Endodermal cell (in vitro differentiated cells): ENCODE measurements at regions not wholly inside any gene's neighbourhood (a gene's known extent, or its start where the extent isn't known, plus 50 kb on each side); places are given as distances from the start of the nearest gene placed in this dataset.

ENCODE experiments used
- DNase-seq: peaks from one replicate; pipeline ENCODE4 v3.0.0-alpha.2; 2017
- H3K27ac ChIP-seq: 2 replicates; pipeline ENCODE4 v1.5.1; 2013; ENCODE audit warnings: mild to moderate bottlenecking, low read depth, low read length, moderate library complexity
- H3K27me3 ChIP-seq: 2 replicates; pipeline ENCODE4 v1.6.1; 2013; ENCODE audit warnings: mild to moderate bottlenecking, low read length, moderate library complexity; ENCODE audit not compliant: insufficient read depth, control insufficient read depth, poor library complexity, severe bottlenecking
- H3K36me3 ChIP-seq: 2 replicates; pipeline ENCODE4 v1.7.0; 2013; ENCODE audit warnings: mild to moderate bottlenecking, low read length, moderate library complexity; ENCODE audit not compliant: control insufficient read depth, insufficient read depth
- H3K4me1 ChIP-seq: one replicate; pipeline ENCODE4 v1.7.0; 2013; ENCODE audit warnings: low read length; ENCODE audit not compliant: control insufficient read depth, insufficient read depth
- H3K4me3 ChIP-seq: 2 replicates; pipeline ENCODE4 v1.5.1; 2013; ENCODE audit warnings: mild to moderate bottlenecking, low read length, moderate library complexity
- H3K9ac ChIP-seq: 2 replicates; pipeline ENCODE4 v1.6.1; 2013; ENCODE audit warnings: mild to moderate bottlenecking, low read length, moderate library complexity; ENCODE audit not compliant: poor library complexity, severe bottlenecking; ENCODE audit errors: extremely low read depth
- H3K9me3 ChIP-seq: 2 replicates; pipeline ENCODE4 v1.6.1; 2013; ENCODE audit warnings: mild to moderate bottlenecking, low read length, moderate library complexity; ENCODE audit not compliant: control insufficient read depth
- H3K27ac Mint-ChIP-seq: 2 replicates; pipeline ENCODE4 v1.8.0; 2020; ENCODE audit warnings: mixed read lengths
- H3K27me3 Mint-ChIP-seq: 2 replicates; pipeline ENCODE4 v1.8.0; 2021; ENCODE audit warnings: mild to moderate bottlenecking, mixed read lengths; ENCODE audit not compliant: insufficient read depth
- H3K36me3 Mint-ChIP-seq: 2 replicates; pipeline ENCODE4 v1.8.0; 2020; ENCODE audit warnings: low read depth, mixed read lengths
- H3K4me1 Mint-ChIP-seq: 2 replicates; pipeline ENCODE4 v1.8.0; 2020; ENCODE audit warnings: mixed read lengths
- H3K4me3 Mint-ChIP-seq: 2 replicates; pipeline ENCODE4 v1.8.0; 2020; ENCODE audit warnings: mild to moderate bottlenecking, moderate library complexity, mixed read lengths
- H3K9me3 Mint-ChIP-seq: 2 replicates; pipeline ENCODE4 v1.8.0; 2020; ENCODE audit warnings: mild to moderate bottlenecking, mixed read lengths
- WGBS, 2 experiments: methylation state at CpG; one replicate each; pipeline versions ENCODE4 v1.1.5 to v1.1.7; 2013; ENCODE audit warnings: missing lambda C conversion rate in 2 of 2, mixed read lengths in 1 of 2; ENCODE audit not compliant: insufficient coverage in 1 of 2, insufficient read length in 1 of 2; 5-methylcytosine and 5-hydroxymethylcytosine counted together
- TF ChIP-seq, protein P1 (sequence below): fragments of 200-600 bp; sonication (generic); conservative IDR thresholded peaks from 2 replicates; pipeline ENCODE4 v1.5.0; 2021; ENCODE audit warnings: antibody characterized with exemption, mild to moderate bottlenecking

DNA sequence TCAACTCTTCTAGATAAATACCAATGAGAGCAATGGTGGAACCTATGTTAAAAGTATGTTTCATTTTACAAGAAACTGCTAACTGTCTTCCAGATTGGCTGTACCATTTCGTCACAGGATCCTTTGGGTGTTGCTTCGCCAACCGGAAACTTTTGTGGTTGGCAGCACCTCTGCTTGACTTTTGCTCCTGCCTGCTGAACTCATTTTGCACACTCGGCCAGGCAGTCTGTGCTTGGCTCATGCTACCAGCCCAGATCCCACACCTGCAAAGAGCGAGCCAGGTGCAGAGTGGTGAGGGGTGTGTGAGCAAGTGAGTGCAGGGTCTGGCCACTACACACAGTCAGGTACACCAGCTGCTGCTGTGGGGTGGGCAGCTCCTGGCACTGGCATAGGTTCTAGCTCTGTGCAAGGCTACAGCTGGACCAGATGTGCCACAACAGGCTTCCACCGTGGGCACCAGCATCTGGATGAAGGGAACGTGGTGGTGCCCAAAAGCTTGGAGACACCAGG, 422.3 kb downstream of the PRR16 start:
- no peak overlapping the region for H3K27ac Mint-ChIP-seq
- Histone ChIP-seq H3K27me3 (no peaks in the 10 kb centered on the region), H3K4me1 (no peaks in the 10 kb centered on the region), H3K27ac (no peak overlapping the region), H3K4me3 (no peak overlapping the region), H3K9me3 (no peaks in the 10 kb centered on the region), H3K9ac (no peak overlapping the region), H3K36me3 (no peaks in the 10 kb centered on the region)
- no peaks in the 10 kb centered on the region for H3K27me3 Mint-ChIP-seq
- H3K4me1 Mint-ChIP-seq = peaks cover 4% of the 10 kb centered on the region
- WGBS, 2 experiments = 92 to 94% methylated on average over 4 to 7 of the region's 7 CpGs
- no peak overlapping the region for H3K4me3 Mint-ChIP-seq
- no peaks in the 10 kb centered on the region for H3K36me3 Mint-ChIP-seq
- TF ChIP-seq, protein P1, sequence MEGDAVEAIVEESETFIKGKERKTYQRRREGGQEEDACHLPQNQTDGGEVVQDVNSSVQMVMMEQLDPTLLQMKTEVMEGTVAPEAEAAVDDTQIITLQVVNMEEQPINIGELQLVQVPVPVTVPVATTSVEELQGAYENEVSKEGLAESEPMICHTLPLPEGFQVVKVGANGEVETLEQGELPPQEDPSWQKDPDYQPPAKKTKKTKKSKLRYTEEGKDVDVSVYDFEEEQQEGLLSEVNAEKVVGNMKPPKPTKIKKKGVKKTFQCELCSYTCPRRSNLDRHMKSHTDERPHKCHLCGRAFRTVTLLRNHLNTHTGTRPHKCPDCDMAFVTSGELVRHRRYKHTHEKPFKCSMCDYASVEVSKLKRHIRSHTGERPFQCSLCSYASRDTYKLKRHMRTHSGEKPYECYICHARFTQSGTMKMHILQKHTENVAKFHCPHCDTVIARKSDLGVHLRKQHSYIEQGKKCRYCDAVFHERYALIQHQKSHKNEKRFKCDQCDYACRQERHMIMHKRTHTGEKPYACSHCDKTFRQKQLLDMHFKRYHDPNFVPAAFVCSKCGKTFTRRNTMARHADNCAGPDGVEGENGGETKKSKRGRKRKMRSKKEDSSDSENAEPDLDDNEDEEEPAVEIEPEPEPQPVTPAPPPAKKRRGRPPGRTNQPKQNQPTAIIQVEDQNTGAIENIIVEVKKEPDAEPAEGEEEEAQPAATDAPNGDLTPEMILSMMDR = no peak
- DNase-seq = no peak
- H3K9me3 Mint-ChIP-seq = no peaks in the 10 kb centered on the region

DNA sequence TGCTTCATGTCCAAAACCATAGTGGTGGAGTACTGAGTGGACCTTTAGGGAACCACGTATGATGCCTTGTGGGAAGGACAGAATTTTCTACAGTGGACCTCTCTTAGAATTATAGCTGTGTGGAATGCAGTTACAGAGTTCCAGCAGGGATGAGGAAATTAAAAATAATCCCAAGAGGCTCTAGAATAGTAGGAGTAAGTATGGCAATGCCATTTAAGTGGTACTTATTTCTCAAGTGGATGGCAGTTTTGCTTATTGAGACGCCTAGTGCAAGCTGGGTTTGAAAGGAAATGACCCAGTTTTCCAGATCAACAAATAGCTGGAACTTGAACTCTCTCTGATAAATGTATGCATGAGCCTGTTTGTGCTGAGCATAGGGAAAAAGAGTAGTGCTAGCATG, 431.6 kb downstream of the PRR16 start:
- Histone ChIP-seq H3K36me3 (no peaks in the 10 kb centered on the region), H3K27me3 (no peaks in the 10 kb centered on the region), H3K27ac (no peak overlapping the region), H3K9ac (no peak overlapping the region), H3K4me1 (no peaks in the 10 kb centered on the region), H3K4me3 (no peak overlapping the region), H3K9me3 (no peaks in the 10 kb centered on the region)
- no peak for DNase-seq
- no peaks in the 10 kb centered on the region for H3K27me3 Mint-ChIP-seq
- H3K36me3 Mint-ChIP-seq = no peaks in the 10 kb centered on the region
- H3K27ac Mint-ChIP-seq = no peak overlapping the region
- TF ChIP-seq, protein P1 = no peak
- 90 to 100% methylated on average over 2 of the region's 2 CpGs for WGBS, 2 experiments
- no peak overlapping the region for H3K4me3 Mint-ChIP-seq
- no peaks in the 10 kb centered on the region for H3K9me3 Mint-ChIP-seq
- no peaks in the 10 kb centered on the region for H3K4me1 Mint-ChIP-seq

DNA sequence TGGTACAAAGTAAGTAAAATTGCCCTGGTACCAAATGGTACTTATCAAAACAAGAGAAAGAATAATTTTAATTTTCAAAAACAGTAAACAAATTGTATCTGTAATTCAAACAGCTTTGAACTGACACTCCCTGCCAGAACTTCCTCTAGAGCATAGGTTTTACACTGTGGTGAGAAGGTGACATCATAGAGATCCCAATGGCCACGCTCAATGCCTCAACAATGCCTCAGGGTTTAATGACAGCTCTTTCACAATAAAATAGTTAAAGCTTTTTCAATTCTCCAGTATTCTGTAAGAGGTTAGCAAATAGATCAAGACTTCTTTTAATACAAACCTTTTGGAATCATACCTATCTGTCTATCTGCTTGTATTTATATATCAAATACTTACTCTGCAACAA, 437.1 kb downstream of the PRR16 start:
- Histone ChIP-seq H3K27me3 (no peaks in the 10 kb centered on the region), H3K9me3 (no peaks in the 10 kb centered on the region), H3K9ac (no peak overlapping the region), H3K4me1 (no peaks in the 10 kb centered on the region), H3K4me3 (no peak overlapping the region), H3K36me3 (no peaks in the 10 kb centered on the region), H3K27ac (no peak overlapping the region)
- DNase-seq = no peak
- H3K4me3 Mint-ChIP-seq = no peak overlapping the region
- H3K27me3 Mint-ChIP-seq = no peaks in the 10 kb centered on the region
- TF ChIP-seq, protein P1 = no peak
- H3K36me3 Mint-ChIP-seq = no peaks in the 10 kb centered on the region
- WGBS, 2 experiments = 85% methylated on average over 1 of the region's 1 CpG; no CpG with 5 or more reads in 1 of the 2 experiments
- no peaks in the 10 kb centered on the region for H3K9me3 Mint-ChIP-seq
- no peaks in the 10 kb centered on the region for H3K4me1 Mint-ChIP-seq
- H3K27ac Mint-ChIP-seq = no peak overlapping the region
